ENCODE measurements at regions not wholly inside any gene's neighbourhood (a gene's known extent, or its start where the extent isn't known, plus 50 kb on each side); places are given as distances from the start of the nearest gene placed in this dataset.

- TF ChIP-seq CTCF (IDR thresholded peaks at IDR 0.05; ENCODE audit: low read depth, low read length) (no peak), POLR2A (IDR thresholded peaks at IDR 0.05; ENCODE audit: extremely low read depth, insufficient read length) (no peak), MAX (IDR thresholded peaks at IDR 0.05; ENCODE audit: low read depth, low read length) (no peak)
These were observed 425.4 kb downstream of the ADGRL2 start for GRCh38 chr1:82226186-82226505.

Measured in NB4 (cell line).